Uterus (tissue), 2 donors: ENCODE measurements at regions not wholly inside any gene's neighbourhood (a gene's known extent, or its start where the extent isn't known, plus 50 kb on each side); places are given as distances from the start of the nearest gene placed in this dataset.

Experiments
- POLR2A ChIP-seq, 2 donors: fragments of 450-650 bp; IDR thresholded peaks; one replicate each; pipeline ENCODE4 v1.6.1; 2016; ENCODE audit warnings: antibody characterized with exemption in 2 of 2, mild to moderate bottlenecking in 1 of 2, moderate library complexity in 1 of 2
- TF ChIP-seq, protein P1 (sequence below), 4 experiments: fragments of 200-600 bp in 2 of 4; fragments of 450-650 bp in 2 of 4; sonication (generic) in 2 of 4; IDR thresholded peaks; one replicate each; pipeline ENCODE4 v1.5.1; 2016 to 2019; ENCODE audit warnings: antibody characterized with exemption in 4 of 4, mild to moderate bottlenecking in 2 of 4, moderate library complexity in 1 of 4

- TF ChIP-seq, protein P1, sequence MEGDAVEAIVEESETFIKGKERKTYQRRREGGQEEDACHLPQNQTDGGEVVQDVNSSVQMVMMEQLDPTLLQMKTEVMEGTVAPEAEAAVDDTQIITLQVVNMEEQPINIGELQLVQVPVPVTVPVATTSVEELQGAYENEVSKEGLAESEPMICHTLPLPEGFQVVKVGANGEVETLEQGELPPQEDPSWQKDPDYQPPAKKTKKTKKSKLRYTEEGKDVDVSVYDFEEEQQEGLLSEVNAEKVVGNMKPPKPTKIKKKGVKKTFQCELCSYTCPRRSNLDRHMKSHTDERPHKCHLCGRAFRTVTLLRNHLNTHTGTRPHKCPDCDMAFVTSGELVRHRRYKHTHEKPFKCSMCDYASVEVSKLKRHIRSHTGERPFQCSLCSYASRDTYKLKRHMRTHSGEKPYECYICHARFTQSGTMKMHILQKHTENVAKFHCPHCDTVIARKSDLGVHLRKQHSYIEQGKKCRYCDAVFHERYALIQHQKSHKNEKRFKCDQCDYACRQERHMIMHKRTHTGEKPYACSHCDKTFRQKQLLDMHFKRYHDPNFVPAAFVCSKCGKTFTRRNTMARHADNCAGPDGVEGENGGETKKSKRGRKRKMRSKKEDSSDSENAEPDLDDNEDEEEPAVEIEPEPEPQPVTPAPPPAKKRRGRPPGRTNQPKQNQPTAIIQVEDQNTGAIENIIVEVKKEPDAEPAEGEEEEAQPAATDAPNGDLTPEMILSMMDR (IDR thresholded peaks at IDR 0.05) = no peak
- no peak for TF ChIP-seq POLR2A (IDR thresholded peaks at IDR 0.05)
Measured at GRCh38 chr10:5585517-5586206, 60.9 kb downstream of the CALML3 start.
